HS-5 (cell line): ENCODE measurements at regions not wholly inside any gene's neighbourhood (a gene's known extent, or its start where the extent isn't known, plus 50 kb on each side); places are given as distances from the start of the nearest gene placed in this dataset.
A peak's percentile ranks its signal among the peaks of the same experiment; 100 is the strongest.
"Not testable (repeated sequence)": the region's sequence is repeated elsewhere in the genome, so short reads cannot be mapped to it uniquely, and the experiment has no call there.

ENCODE experiments used
- DNase-seq: peaks from one replicate; pipeline ENCODE4 v3.0.0-alpha.2; 2012; ENCODE audit warnings: low read depth

GRCh38 chr1:232859216-232859615, 54.0 kb downstream of the MAP10 start:
- no peak for DNase-seq

DNA sequence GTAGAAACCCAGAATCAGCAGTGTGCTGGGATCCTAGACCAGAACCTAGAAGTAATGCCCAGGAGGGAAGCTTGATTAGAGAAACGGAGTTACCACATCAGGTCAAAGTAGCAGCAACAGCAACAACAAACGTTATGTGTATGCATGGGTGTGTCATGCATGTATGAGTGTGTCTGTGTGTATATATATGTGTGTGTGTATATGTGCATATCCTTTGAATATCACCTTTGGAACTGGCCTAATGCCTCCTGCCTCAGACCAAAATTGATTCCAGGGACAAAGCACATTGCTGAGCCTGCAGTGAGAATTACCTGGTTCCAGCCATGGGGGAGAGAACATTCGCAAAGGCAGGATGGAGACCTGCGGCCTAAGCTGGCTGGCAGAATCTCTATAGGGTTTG, 55.9 kb downstream of the MAP10 start:
- no peak for DNase-seq

GRCh38 chr1:232863544-232864275, 58.5 kb downstream of the MAP10 start:
- no peak for DNase-seq

DNA sequence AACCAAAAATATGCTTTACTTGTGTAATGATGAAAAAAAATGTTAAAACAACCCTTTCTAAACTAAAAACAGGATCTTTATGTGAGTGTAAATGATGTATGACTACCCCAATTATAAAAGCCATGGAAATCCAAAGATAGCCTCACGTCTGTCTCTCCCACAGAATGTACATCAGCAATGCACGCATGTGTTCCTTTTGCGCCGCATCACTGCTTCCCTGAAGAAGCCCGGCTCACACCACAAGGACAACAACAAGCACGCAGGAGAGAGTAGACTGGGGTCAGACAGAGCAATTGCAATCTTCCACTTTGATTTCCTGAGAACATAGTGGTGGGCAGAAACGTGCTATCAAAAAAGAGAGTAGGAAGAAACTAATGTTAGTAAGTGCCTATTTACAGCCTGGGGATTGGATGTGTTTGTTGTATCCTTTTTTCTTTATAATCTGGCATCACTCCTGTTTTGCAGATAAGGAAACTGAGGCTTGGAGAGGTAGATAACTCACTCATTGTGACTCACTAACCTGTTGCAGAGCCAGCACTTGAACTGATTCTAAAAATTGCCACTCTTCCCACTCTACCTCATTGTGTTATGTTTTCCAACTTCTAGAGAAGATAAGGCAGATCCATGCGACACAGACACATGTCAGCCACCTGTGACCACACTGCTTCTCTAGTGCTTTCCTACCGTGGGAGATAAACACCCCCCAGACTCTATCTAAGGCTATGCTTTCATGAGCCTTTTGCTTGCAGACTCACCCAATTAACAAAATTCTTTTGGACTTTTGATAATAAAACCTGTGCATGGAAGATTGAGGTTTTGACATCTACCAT, 60.1 kb downstream of the MAP10 start:
- DNase-seq: no peak

DNA sequence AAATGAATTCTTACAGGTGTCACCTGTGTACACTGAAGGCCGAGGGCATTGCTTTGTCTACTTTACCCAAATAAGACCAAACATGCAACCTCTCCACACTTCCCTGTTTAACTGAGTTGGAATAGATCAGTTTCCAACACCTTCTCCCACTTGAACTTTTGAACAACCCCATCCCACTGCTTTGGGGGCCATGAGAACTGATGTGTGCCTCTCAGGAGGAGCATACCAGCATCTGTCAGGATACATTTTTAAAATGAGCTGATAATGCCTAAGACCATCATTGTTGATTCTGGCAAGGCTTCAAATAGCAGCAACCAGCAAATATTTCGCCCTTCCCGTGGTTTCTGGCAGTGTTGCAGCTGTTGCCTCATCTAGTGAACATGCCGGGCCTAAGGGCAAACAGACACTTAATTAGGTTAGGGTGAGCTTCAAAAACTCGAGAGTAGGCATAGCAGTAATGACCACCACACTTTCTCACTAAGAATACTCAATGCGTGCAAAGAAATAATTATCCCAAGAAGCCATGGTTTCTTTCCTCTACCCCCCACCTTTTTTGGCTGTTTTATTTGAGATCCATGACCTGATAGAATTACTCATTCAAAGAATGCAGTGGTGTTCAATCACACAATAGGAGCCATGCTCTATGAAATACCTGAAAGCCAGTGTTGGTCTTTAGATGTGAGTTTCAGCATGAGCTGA, 63.7 kb downstream of the MAP10 start:
- DNase-seq: peak; percentile 89

GRCh38 chr1:232871291-232871969, 66.2 kb downstream of the MAP10 start:
- DNase-seq: not testable (repeated sequence)

- no peak for DNase-seq
Measured at GRCh38 chr1:232872284-232872683, 67.1 kb downstream of the MAP10 start.

DNA sequence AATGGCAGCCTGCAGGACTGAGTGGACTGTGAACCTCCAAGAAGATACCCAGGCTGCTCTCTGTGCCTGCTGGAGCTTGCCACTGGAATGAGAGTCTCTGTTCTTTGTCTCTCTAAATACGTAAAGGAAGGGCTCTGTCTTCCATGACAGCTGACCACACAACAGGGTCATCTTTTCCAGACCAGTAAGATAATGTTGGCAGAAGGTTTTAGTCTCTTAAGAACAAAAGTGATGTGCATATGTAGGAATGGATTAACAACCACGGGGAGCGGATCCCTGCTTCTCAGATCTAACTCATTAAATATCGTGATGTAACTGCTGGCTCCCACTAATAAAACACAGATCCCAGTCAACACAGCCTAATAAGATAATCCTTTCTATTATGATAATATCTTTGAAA, 67.5 kb downstream of the MAP10 start:
- no peak for DNase-seq

DNA sequence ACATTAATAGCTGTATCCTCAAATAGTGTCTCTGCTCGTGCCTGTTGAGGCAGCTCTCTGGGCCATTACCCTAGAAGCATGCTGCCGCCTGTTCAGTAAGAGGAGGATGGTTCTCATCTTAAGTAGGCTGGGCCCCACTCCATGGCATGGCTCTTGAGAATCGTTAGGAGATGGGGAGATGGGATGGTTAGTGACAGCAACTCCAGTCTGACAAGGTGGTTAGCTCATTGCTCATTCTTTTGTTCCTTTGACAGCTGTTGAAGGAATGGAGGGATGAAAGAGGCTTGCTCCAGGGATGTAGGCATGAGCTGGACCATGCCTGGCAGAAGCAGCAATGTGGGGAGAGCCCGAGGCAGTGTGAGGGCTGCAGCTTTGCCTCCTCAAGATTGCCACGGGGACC, 68.2 kb downstream of the MAP10 start:
- no peak for DNase-seq

DNA sequence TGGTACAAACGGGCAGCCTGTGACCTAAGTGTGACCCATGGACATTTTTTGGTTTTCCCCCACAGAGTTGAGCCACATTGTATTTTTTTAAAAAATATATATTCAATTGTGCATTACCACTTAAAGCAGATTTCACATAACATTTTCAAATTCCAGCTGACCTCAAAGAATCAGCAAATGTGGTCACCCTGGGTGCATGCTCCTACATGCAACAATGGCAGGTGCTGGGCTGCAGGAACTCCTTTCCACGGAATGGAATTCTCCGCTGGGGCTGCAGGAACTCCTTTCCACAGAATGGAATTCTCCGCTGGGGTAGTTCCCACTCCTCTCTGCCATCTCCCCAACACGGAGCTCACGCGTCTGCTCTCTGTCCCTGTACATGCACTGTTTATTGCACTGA, 68.7 kb downstream of the MAP10 start:
- no peak for DNase-seq

GRCh38 chr1:232875536-232875935, 70.3 kb downstream of the MAP10 start:
- DNase-seq: no peak

GRCh38 chr1:232876506-232877364, 71.5 kb downstream of the MAP10 start:
- no peak for DNase-seq

DNA sequence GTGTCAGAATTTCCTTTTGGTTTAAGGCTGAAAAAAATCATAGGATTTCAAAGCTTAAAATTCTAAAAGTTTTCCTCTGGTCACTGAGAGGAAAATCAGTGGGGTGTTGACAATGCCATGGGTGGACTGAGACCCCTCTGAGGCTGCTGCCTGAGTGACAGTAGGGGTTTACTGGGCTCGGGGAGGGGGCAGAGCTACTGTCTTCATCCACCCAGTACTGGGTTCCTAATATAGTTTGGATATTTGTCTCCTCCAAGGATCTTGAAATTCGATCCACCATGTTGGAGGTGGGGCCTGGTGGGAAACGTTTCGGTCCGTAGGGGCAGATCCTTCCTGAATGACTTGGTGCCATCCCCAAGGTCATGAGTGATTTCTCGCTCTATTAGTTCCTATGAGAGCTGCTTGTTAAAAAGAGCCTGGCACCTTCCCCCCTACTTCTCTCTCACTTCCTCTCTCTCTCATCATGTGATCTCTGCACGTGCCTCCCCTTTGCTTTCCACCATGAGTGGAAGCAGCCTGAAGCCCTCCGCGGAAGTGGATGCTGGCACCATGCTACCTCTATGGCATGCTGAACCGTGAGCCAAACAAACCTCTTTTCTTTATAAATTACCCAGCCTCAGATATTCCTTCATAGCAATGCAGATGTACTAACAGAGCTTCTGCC, 72.3 kb downstream of the MAP10 start:
- DNase-seq: no peak

DNA sequence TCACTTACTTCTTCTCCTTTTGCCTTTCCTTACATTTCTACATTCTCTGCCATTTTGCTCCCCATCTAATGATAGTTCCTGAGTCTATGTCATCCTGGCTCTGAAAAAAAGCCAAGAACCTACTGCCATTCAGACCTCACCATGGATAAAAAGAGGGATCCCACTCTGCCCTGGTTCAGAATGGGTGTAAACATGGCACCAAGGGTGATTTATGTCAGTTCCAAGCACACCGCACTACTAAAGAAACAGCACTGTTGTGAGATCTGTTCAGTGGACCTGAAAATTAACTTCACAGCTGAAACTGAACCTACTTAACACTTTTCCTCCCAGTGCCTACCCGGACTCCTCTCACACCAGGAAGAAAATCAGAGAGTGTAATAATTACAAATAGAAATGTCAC, 72.3 kb upstream of the NTPCR start:
- DNase-seq: no peak

DNA sequence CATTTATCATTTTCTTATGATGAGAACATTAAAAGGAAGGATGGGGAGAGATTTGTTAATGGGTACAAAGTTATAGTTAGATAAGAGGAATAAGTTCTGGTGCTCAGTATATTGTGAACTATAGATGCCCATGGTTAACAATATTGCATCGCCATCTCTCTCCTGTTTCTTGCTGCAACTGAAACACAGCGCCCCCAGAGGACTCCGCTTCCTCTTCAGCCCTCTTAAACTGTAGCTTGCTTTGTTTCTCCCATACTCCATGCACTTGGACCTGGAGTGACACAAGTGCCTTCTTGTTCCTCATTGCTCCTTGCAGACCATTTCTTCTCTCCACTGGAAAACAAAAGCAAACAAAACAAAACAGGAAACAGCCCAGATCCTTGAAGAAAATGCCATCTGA, 70.1 kb upstream of the NTPCR start:
- no peak for DNase-seq

DNA sequence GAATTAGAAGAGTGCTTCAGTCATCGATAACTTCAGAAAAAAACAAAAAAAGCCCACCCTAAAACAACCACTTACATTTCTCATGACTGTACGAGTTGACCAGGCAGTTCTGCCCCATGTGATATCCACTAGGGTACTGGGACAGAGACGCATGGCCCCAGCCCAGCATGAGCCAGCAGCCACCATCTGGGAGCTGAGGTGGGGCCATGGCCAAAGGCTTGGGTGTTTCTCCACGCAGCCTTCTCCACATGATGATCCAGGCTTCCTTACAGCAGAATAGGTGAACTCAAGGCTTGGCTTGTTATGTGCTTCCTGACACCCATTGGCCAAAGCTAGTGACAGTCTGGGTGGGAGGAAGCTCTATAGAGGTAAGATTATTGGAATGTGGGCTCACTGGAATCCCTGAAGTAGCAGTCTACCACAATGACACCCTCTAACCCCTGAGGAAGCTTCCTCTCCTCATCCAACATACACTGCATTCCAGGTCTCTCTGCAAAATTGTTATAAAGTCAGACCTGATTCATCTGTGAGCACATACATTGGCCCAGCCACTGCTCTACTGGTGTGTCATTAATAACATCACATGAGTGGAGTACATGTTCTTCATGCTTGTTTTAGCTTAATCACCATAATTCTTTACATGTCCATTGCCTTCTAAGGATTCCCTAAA, 66.3 kb upstream of the NTPCR start:
- no peak for DNase-seq

DNA sequence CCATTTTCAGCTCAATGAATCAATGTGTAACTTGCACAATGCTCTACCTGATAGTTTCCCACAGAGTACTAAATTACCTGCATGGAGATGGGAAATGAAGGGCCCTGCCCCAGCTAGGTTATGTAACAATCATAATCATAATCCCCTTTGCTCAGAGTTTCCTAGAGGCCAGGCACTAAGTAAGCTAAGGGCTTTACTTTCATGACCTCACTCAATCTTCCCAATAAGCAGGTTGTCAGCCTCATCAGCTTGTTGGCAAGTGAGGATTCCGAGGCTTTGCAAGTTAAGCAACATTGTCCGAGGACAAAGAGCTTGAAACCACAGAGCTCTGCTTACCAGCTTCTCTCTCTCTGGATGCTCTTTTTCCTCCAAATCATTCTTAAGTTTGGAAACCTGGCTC, 64.1 kb upstream of the NTPCR start:
- no peak for DNase-seq

GRCh38 chr1:232890340-232890943, 60.0 kb upstream of the NTPCR start:
- no peak for DNase-seq

GRCh38 chr1:232891071-232891470, 59.3 kb upstream of the NTPCR start:
- DNase-seq: peak; percentile 69
